GM19328 (cell line): ENCODE measurements at regions not wholly inside any gene's neighbourhood (a gene's known extent, or its start where the extent isn't known, plus 50 kb on each side); places are given as distances from the start of the nearest gene placed in this dataset.
A peak's percentile ranks its signal among the peaks of the same experiment; 100 is the strongest.

Source experiments
- ATAC-seq: cut with Tn5 transposase; IDR thresholded peaks from one replicate; pipeline ENCODE4 v1.9.1; 2021; ENCODE audit warnings: mild to moderate bottlenecking, moderate library complexity; ENCODE audit not compliant: unreplicated experiment

GRCh38 chr9:78595200-78595945 is 298.4 kb downstream of the PSAT1 start:
- ATAC-seq = no peak

- ATAC-seq = no peak
Measured at GRCh38 chr9:78596346-78596745, 299.4 kb downstream of the PSAT1 start.

GRCh38 chr9:78598120-78598519 is 301.2 kb downstream of the PSAT1 start:
- no peak for ATAC-seq

- no peak for ATAC-seq
Measured at GRCh38 chr9:78599926-78600325, 303.0 kb downstream of the PSAT1 start.

GRCh38 chr9:78601957-78602565 is 305.1 kb downstream of the PSAT1 start:
- peak; percentile 51 for ATAC-seq

- ATAC-seq = no peak
Measured at GRCh38 chr9:78605041-78606000, 308.4 kb downstream of the PSAT1 start.

- ATAC-seq = no peak
Measured at GRCh38 chr9:78606001-78606379, 309.1 kb downstream of the PSAT1 start.

GRCh38 chr9:78607853-78608252 is 310.9 kb downstream of the PSAT1 start:
- ATAC-seq = no peak

GRCh38 chr9:78609450-78609849 is 312.5 kb downstream of the PSAT1 start:
- ATAC-seq = no peak

- no peak for ATAC-seq
Measured at GRCh38 chr9:78612091-78612490, 315.2 kb downstream of the PSAT1 start.

- no peak for ATAC-seq
Measured at GRCh38 chr9:78613006-78613405, 316.1 kb downstream of the PSAT1 start.

- ATAC-seq = no peak
Measured at GRCh38 chr9:78614892-78615291, 318.0 kb downstream of the PSAT1 start.

- no peak for ATAC-seq
Measured at GRCh38 chr9:78615372-78615771, 318.4 kb downstream of the PSAT1 start.

GRCh38 chr9:78618735-78619134 is 321.8 kb downstream of the PSAT1 start:
- no peak for ATAC-seq

GRCh38 chr9:78620303-78620702 is 323.4 kb downstream of the PSAT1 start:
- no peak for ATAC-seq

- ATAC-seq = no peak
Measured at GRCh38 chr9:78620764-78621163, 323.8 kb downstream of the PSAT1 start.

GRCh38 chr9:78622126-78622525 is 325.2 kb downstream of the PSAT1 start:
- no peak for ATAC-seq

- no peak for ATAC-seq
Measured at GRCh38 chr9:78626971-78627370, 330.0 kb downstream of the PSAT1 start.

GRCh38 chr9:78630966-78631365 is 334.0 kb downstream of the PSAT1 start:
- ATAC-seq = no peak

GRCh38 chr9:78640728-78641127 is 343.8 kb downstream of the PSAT1 start:
- ATAC-seq = no peak

GRCh38 chr9:78644359-78644758 is 347.4 kb downstream of the PSAT1 start:
- no peak for ATAC-seq

- no peak for ATAC-seq
Measured at GRCh38 chr9:78654324-78654723, 357.4 kb downstream of the PSAT1 start.
